ENCODE measurements at regions not wholly inside any gene's neighbourhood (a gene's known extent, or its start where the extent isn't known, plus 50 kb on each side); places are given as distances from the start of the nearest gene placed in this dataset.
"Not testable (repeated sequence)": the region's sequence is repeated elsewhere in the genome, so short reads cannot be mapped to it uniquely, and the experiment has no call there.

DNA sequence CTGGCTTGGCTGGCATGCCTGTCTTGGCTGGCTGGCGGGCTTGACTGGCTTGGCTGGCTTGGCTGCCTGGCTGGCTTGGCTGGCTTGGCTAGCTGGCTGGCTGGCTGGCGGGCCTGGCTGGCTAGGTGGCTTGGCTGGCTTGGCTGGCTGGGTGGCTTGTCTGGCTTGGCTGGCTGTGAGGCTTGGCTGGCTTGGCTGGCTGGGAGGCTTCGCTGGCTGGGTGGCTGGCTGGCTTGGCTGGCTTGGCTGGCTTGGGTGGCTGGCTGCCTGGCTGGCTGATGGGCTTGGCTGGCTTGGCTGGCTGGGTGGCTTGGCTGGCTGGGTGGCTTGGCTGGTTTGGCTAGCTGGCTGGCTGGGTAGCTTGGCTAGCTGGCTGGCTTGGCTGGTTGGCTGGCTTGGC lies 2827.9 kb downstream of the RPIA start:
- DNase-seq (ENCODE audit: low read depth, low spot score); H3K4me3 ChIP-seq (ENCODE audit: low read length): not testable (repeated sequence)

DNA sequence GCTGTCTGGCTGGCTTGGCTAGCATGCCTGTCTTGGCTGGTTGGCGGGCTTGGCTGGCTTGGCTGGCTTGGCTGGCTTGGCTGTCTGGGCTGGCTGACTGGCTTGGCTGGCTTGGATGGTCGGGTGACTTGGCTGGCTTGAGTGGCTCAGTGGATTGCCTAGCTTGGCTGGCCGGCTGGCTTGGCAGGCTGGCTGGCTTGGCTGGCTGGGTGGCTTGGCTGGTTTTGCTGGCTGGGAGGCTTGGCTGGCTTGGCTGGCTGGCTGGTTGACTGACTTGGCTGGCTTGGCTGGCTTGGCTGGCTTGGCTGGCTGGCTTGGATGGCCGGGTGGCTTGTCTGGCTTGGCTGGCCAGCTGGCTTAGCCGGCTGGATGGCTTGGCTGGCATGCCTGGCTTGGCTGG lies 2828.4 kb downstream of the RPIA start:
- not testable (repeated sequence) for H3K4me3 ChIP-seq (ENCODE audit: low read length); DNase-seq (ENCODE audit: low read depth, low spot score)

DNA sequence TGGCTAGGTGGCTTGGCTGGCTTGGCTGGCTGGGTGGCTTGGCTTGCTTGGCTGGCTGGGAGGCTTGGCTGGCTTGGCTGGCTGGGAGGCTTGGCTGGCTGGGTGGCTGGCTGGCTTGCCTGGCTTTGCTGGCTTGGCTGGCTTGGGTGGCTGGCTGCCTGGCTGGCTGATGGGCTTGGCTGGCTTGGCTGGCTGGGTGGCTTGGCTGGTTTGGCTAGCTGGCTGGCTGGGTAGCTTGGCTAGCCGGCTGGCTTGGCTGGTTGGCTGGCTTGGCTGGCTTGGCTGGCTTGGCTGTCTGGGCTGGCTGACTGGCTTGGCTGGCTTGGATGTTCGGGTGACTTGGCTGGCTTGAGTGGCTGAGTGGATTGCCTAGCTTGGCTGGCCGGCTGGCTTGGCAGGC lies 2829.1 kb downstream of the RPIA start:
- not testable (repeated sequence) for H3K4me3 ChIP-seq (ENCODE audit: low read length); DNase-seq (ENCODE audit: low read depth, low spot score)

DNA sequence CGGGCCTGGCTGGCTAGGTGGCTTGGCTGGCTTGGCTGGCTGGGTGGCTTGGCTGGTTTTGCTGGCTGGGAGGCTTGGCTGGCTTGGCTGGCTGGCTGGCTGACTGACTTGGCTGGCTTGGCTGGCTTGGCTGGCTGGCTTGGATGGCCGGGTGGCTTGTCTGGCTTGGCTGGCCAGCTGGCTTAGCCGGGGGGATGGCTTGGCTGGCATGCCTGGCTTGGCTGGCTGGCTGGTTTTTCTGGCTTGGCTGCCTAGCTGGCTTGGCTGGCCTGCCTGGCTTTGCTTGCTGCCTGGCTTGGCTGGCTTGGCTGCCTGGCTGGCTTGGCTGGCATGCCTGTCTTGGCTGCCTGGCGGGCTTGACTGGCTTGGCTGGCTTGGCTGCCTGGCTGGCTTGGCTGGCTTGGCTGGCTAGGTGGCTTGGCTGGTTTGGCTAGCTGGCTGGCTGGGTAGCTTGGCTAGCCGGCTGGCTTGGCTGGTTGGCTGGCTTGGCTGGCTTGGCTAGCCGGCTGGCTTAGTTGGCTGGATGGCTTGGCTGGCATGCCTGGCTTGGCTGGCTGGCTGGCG lies 2829.6 kb downstream of the RPIA start:
- H3K4me3 ChIP-seq (ENCODE audit: low read length); DNase-seq (ENCODE audit: low read depth, low spot score): not testable (repeated sequence)

DNA sequence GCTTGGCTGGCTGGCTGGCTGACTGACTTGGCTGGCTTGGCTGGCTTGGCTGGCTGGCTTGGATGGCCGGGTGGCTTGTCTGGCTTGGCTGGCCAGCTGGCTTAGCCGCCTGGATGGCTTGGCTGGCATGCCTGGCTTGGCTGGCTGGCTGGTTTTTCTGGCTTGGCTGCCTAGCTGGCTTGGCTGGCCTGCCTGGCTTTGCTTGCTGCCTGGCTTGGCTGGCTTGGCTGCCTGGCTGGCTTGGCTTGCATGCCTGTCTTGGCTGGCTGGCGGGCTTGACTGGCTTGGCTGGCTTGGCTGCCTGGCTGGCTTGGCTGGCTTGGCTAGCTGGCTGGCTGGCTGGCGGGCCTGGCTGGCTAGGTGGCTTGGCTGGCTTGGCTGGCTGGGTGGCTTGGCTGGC lies 2830.5 kb downstream of the RPIA start:
- H3K4me3 ChIP-seq (ENCODE audit: low read length); DNase-seq (ENCODE audit: low read depth, low spot score): not testable (repeated sequence)

DNA sequence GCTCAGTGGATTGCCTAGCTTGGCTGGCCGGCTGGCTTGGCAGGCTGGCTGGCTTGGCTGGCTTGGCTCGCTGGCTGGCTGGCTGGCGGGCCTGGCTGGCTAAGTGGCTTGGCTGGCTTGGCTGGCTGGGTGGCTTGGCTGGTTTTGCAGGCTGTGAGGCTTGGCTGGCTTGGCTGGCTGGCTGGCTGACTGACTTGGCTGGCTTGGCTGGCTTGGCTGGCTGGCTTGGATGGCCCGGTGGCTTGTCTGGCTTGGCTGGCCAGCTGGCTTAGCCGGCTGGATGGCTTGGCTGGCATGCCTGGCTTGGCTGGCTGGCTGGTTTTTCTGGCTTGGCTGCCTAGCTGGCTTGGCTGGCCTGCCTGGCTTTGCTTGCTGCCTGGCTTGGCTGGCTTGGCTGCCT lies 2831.4 kb downstream of the RPIA start:
- H3K4me3 ChIP-seq (ENCODE audit: low read length); DNase-seq (ENCODE audit: low read depth, low spot score): not testable (repeated sequence)

DNA sequence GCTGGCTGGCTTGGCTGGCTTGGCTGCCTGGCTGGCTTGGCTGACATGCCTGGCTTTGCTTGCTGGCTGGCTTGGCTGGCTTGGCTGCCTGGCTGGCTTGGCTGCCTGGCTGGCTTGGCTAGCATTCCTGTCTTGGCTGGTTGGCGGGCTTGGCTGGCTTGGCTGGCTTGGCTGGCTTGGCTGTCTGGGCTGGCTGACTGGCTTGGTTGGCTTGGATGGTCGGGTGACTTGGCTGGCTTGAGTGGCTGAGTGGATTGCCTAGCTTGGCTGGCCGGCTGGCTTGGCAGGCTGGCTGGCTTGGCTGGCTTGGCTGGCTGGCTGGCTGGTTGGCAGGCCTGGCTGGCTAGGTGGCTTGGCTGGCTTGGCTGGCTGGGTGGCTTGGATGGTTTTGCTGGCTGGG lies 2832.3 kb downstream of the RPIA start:
- H3K4me3 ChIP-seq (ENCODE audit: low read length); DNase-seq (ENCODE audit: low read depth, low spot score): not testable (repeated sequence)

DNA sequence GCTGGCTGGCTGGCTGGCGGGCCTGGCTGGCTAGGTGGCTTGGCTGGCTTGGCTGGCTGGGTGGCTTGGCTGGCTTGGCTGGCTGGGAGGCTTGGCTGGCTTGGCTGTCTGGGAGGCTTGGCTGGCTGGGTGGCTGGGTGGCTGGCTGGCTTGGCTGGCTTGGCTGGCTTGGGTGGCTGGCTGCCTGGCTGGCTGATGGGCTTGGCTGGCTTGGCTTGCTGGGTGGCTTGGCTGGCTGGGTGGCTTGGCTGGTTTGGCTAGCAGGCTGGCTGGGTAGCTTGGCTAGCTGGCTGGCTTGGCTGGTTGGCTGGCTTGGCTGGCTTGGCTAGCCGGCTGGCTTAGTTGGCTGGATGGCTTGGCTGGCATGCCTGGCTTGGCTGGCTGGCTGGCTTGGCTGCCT lies 2834.1 kb downstream of the RPIA start:
- not testable (repeated sequence) for DNase-seq (ENCODE audit: low read depth, low spot score); H3K4me3 ChIP-seq (ENCODE audit: low read length)

DNA sequence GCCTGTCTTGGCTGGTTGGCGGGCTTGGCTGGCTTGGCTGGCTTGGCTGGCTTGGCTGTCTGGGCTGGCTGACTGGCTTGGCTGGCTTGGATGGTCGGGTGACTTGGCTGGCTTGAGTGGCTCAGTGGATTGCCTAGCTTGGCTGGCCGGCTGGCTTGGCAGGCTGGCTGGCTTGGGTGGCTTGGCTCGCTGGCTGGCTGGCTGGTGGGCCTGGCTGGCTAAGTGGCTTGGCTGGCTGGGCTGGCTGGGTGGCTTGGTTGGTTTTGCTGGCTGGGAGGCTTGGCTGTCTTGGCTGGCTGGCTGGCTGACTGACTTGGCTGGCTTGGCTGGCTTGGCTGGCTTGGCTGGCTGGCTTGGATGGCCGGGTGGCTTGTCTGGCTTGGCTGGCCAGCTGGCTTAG lies 2834.6 kb downstream of the RPIA start:
- not testable (repeated sequence) for H3K4me3 ChIP-seq (ENCODE audit: low read length); DNase-seq (ENCODE audit: low read depth, low spot score)

DNA sequence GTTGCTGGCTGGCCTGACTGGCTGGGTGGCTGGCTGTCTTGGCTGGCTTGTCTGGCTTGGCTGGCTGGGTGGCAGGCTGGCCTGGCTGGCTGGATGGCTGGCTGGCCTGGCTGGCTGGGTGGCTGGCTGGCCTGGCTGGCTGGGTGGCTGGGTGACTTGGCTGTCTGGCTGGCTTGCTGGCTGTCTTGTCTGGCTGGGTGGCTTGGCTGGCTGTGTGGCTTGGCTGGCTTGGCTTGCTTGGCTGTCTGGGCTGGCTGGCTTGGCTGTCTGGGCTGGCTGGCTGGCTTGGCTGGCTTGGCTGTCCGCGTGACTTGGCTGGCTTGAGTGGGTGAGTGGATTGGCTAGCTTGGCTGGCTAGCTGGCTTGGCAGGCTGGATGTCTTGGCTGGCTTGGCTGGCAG lies 2835.6 kb downstream of the RPIA start:
- DNase-seq (ENCODE audit: low read depth, low spot score); H3K4me3 ChIP-seq (ENCODE audit: low read length): not testable (repeated sequence)

DNA sequence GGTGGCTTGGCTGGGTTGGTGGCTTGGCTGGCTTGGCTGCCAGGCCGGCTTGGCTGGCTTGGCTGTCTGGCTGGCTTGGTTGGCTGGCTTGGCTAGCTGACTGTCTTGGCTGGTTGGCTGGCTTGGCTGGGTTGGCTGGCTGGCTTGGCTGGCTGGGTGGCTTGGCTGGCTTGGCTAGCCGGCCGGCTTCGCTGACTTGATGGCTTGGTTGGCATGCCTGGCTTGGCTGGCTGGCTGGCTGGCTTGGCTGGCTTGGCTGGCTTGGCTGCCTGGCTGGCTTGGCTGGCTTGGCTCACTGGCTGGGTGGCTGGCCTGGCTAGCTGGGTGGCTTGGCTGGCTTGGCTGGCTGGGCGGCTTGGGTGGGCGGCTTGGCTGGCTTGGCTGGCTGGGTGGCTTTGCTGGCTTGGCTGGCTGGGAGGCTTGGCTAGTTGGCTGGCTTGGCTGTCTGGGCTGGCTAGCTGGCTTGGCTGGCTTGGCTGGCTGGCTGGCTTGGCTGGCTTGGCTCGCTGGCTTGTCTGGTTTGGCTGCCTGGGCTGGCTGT lies 2836.1 kb downstream of the RPIA start:
- not testable (repeated sequence) for DNase-seq (ENCODE audit: low read depth, low spot score); H3K4me3 ChIP-seq (ENCODE audit: low read length)

DNA sequence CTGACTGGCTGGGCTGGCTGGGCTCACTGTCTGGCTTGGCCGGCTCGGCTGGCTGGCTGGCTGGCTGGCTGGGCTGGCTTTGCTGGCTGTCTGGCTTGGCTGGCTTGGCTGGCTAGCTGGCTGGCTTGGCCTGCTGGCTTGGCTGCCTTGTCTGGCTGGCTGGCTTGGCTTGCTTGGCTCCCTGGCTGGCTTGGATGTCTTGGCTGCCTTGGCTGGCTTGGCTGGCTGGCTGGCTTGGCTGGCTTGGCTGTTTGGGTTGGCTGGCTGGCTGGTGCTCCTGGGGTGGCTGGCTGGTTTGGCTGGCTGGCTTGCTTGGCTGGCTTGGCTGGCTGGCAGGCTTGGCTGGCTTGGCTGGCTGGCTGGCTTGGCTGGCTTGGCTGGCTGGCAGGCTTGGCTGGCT lies 2836.9 kb downstream of the RPIA start:
- DNase-seq (ENCODE audit: low read depth, low spot score), result not testable (repeated sequence)

DNA sequence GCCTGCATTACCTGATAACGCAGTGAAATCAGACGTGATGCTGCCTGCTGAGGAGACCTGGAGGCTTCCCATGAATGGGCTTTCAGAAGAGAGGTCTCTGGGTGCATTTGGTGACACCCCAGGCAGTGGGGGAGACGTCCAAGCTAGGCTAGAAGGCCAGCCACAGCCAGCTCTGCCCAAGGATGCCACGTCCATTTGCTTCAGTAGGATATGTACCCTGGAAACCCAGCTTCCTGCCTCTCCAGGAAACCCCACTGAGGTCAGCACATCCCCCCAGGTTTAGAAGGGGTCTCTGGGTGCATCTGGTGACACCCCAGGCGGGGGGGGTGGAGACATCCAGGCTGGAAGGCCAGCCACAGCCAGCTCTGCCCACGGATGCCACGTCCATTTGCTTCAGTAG lies 2844.6 kb downstream of the RPIA start:
- DNase-seq (ENCODE audit: low read depth, low spot score); H3K4me3 ChIP-seq (ENCODE audit: low read length): not testable (repeated sequence)

More for the DNA sequence above, 2836.9 kb downstream of the RPIA start:
- H3K4me3 ChIP-seq (ENCODE audit: low read length), result not testable (repeated sequence)

DNA sequence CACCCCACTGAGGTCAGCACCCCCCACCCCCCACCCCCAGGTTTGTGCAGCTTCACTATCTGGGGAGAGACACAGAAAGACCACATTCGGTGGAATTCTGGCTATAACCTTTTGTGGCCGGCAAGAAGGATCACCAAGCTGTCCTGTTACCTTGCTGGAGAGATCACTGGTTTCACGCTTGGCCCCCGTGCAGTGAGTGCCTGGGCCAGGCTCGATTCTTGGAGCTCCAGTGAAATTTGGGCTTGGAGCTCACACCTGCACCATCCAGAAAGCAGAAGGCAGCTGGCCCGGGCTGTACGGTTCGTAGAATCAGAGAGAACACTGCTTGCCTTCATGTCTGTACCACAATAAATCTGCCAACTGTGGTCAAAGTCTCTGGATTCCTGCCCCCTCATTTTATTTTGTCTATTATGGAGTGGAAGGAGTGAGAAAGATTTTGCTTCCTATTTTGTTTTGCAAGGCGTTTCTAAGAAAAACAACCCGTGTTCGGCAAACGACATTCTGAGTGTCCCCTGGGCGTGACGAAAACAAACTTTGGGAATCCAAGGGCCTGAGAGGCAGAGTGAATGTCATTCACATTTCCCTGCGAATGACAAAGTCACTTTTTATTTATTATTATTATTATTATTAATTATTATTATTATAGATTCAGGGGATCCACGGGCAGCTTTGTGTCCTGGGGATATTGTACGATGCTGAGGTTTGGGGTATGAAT lies 2845.2 kb downstream of the RPIA start:
- not testable (repeated sequence) for H3K4me3 ChIP-seq (ENCODE audit: low read length); DNase-seq (ENCODE audit: low read depth, low spot score)

DNA sequence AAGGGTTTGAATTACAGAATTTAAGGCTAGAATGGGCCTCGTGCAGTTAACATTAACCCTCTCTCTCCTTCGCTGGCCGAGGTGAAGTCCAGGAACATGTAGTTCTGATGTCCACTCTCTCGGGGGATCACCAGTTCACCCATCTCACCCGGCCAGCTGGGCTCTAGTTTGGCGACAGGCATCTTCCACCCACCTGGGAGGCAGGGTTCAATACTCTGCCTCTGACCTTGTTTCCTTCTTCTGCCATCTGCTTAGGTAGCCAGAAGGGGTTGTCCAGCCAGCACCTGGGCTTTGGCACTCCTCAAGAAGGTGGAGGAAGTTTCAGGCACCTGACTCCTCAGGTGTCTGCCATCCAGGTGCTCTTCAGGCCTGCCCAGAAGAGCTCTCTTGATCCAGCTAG lies 2857.8 kb downstream of the RPIA start:
- DNase-seq (ENCODE audit: low read depth, low spot score); H3K4me3 ChIP-seq (ENCODE audit: low read length): not testable (repeated sequence)

DNA sequence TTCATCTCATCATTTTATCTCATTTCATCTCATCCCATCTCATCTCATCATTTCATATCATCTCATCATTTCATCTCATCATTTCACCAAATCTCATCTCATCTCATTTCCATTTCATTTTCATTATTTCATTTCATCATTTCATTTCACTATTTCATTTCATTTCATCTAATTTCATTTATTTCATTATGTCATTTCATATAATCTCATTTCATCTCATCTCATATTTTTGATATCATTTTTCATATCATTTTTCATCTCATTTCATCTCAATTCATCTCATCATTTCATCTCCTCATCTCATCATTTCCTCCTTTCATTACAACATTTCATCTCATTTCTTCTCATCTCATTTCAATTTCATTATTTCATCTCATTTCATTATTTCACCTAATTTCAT lies 2866.8 kb downstream of the RPIA start:
- DNase-seq (ENCODE audit: low read depth, low spot score); H3K4me3 ChIP-seq (ENCODE audit: low read length): not testable (repeated sequence)

DNA sequence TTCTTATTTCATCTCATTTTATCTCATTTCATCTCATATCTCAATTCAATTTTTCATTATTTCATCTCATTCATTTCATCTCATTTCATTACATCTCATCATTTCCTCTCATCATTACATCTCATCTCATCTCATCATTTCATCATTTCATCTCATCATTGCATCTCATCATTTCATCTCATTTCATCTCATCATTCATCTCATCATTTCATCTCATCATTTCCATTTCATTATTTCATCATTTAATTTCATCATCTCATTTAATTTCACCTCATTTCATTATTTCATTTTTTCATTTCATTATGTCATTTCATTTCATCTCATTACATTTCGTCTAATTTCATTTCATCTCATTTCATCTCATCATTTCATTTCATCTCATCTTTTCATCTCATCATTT lies 2867.8 kb downstream of the RPIA start:
- not testable (repeated sequence) for DNase-seq (ENCODE audit: low read depth, low spot score); H3K4me3 ChIP-seq (ENCODE audit: low read length)

DNA sequence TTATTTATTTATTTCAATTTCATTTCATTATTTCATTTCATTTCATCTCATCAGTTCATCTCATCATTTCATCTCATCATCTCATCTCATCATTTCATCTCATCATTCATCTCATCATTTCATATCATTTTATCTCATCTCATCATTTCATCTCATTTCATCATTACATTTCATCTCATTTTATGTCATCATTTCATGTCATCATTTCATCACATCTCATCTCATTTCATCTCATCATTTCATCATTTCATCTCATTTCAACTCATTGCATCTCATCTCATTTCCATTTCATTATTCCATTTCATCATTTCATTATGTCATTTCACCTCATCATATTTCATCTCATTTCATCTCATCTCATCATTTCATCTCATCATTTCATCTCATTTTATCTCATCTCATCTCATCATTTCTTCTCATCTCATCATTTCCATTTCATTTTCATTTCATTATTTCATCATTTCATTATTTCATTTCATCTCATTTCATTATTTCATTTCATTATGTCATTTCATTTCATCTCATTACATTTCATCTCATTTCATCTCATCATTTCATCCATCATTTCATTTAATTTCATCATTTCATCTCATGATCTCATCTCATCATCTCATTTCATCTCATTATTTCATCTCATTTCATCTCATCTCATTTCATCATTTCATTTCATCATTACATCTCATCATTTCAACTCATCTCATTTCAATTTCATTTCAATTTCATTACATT lies 2868.6 kb downstream of the RPIA start:
- not testable (repeated sequence) for H3K4me3 ChIP-seq (ENCODE audit: low read length); DNase-seq (ENCODE audit: low read depth, low spot score)

DNA sequence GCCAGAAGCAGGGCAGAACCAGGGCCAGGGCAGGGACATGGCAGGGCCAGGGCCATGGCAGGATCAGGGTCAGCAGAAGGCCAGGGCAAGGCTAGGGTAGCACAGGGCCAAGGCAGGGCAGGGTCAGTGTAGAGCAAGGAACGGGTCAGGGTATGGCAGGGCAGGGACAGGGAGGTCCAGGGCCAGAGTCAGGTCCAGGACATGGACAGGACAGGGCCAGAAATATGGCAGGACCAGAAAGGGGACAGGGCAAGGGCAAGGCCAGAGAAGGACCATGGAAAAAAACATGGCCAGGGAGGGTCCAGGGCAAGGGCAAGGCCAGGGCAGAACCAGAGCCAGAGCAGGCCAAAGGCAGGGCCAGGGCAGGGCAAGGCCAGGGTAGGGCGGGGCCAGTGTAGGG lies 2870.7 kb downstream of the RPIA start:
- not testable (repeated sequence) for DNase-seq (ENCODE audit: low read depth, low spot score); H3K4me3 ChIP-seq (ENCODE audit: low read length)

DNA sequence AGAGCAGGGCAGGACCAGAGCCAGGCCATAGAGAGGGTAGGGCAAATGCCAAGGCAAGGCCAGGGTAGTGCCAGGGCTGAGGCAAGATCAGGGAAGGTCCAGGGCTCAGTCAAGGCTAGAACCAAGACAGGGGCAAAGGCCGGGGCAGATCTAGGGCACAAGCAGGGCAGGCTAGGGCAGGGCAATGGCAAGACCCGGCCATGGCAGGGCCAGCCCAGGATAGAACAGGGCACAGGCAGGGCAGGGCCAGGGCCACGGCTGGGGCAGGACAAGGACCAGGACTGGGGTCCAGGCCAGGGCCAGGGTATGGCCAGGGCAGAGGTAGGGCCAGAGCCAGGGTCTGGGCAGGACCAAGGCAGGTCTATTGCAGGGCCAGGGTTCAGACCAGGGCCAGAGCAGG lies 2873.2 kb downstream of the RPIA start:
- H3K4me3 ChIP-seq (ENCODE audit: low read length); DNase-seq (ENCODE audit: low read depth, low spot score): not testable (repeated sequence)
